Limb (tissue), 2 donors: ENCODE measurements at regions not wholly inside any gene's neighbourhood (a gene's known extent, or its start where the extent isn't known, plus 50 kb on each side); places are given as distances from the start of the nearest gene placed in this dataset.

Experiments used
- DNase-seq, 2 donors: peaks; one replicate each; pipeline ENCODE4 v3.0.0-alpha.2; 2016; ENCODE audit errors: extremely low spot score in 2 of 2

DNA sequence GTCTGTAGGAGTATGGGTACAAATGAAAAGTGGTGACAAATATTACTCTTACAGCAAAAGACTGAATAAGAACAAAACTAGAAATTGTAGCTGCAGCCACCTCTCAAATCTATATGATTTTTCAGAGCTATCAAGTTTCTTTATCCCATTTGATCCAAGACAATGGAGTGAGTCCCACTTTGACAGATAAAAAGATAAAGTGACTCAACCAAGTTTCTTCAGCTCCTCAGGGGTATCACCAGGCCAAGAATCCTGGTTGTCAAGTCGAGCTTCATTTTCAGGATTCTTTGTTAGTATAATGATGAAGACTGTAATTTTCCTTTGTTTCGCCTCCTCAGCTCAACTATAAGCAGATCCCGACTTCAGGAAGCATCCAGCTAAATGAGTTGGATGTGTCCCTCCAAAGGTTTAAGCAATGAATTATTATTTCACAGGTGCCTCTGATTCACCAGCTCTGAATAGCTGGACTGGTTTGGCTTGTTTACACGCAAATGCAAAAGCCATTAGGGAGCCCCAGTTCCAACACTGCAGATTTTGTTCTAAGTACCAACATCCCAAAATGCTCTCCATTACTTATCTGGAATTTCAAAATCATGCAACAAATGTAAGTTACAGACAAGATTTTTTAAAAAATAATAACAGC, 238.9 kb downstream of the MAFB start:
- no peak for DNase-seq

DNA sequence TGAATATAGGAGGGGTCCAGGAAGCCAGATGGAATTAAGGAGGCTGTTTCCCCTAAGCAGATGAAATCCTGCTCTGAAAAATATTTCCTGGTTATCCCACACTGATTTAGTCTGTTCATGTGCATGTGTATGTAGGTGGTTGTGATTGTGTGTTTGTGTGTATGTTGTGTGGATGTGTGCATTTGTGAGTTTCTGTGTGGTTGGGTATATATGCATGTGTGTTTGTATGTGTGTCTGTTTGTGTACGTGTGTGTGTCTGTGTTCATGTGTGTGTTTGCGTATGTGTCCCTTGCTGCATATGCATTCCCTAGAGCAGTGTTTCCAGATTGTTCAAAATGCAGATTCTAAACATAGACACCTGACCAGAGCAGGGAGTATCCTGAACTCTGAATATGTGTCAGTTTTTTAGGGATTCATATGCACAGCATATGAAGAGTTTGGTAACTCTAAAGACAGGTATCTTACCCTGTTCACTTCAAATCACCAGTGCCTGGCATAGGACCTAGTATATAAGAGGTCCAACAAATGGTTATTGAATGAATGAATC, 239.8 kb downstream of the MAFB start:
- DNase-seq: no peak

DNA sequence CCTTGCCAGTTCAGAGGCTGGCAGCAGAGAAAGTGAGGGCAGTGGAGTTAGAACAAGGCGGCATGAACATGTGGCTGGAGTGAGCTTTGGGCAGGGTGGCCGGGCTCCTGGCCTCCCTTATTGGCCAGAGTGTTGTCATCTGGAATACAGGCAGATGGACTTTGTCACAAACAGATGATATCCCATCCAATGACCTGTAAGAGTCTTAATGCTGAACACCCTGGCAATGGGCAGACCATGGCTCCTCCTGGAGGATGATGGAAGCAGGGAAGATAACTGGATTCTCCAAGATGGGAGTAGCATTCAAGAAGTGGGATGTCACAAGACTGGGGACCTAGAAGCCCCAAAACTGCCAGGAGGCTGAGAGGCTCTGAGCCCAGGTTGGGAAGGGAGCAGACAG, 242.1 kb downstream of the MAFB start:
- DNase-seq: no peak

DNA sequence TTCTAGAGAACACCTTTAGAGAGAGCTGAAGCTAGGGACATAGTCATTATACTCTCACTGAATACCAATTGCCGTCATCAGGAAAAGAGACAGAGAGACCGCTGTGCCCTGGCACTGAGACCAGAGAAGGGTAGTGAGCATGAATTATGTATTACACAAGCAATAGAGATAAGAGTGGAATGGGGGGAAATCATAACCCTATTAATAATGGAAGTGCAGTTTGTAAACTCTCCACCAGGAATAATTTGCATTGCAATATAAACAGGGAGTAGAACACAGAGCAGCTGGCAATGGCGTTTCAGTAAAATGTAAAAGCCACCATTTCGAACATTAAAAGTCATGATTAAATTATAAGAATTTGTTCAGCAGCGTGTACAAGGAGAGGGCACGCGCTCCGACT, 244.5 kb downstream of the MAFB start:
- no peak for DNase-seq

DNA sequence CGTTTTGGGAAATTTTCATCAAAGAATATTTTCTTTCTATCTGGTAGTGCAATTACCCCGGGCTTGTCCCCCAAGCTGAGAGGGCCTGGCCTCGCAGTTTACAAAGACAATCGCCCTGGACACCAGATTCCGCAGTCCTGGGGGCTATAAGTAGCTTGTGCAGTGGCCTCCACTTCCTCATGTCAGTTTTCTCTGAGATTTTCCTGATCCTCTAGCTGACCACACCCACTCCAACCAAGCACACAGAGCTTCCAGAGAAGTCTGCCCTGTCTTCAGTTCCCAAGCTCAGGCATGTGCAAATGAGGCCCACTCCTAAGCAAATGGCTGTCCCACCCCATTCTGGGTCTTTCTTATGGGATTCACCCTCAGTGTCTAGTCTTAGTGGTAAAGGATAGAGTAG, 245.3 kb downstream of the MAFB start:
- DNase-seq: no peak

DNA sequence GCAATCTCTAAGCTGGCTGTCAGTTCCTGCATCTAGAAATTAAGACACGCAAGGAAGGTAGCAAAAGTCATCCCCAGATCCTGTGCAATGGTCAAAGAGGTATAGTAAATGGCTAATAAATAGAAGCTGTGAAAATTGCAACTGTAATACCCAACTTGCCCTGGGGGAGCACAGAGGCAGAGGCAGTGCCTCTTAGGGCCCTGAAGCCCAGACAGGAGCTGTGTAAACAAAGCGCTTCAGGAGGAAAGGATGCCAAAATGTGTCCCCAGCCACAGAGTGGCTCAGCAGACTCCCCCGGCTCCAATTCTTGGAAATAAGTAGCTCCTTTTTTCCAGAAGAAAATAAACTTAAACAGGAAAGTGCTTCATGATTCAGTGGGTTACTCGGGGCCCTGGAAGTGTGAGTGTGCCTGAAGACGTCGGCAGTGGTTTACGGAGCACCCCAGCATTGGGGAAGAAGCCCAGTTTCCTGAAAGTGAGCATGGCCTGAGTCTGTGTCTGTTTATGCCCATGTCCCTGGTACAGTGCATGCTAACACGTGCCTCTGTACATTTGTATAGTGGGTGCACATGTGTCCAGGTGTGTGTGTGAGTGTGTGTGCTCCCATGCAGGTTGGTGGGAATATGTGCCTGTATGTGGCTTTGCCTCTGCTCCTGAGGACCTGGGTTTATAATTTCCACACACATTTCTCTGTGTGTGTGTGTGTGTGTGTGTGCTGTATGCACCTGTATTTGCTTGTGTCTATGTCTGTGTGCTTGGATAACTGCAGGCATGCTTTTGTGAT, 246.7 kb downstream of the MAFB start:
- DNase-seq: no peak

- no peak for DNase-seq
Observed at GRCh38 chr20:40441771-40442170, 247.3 kb downstream of the MAFB start.

DNA sequence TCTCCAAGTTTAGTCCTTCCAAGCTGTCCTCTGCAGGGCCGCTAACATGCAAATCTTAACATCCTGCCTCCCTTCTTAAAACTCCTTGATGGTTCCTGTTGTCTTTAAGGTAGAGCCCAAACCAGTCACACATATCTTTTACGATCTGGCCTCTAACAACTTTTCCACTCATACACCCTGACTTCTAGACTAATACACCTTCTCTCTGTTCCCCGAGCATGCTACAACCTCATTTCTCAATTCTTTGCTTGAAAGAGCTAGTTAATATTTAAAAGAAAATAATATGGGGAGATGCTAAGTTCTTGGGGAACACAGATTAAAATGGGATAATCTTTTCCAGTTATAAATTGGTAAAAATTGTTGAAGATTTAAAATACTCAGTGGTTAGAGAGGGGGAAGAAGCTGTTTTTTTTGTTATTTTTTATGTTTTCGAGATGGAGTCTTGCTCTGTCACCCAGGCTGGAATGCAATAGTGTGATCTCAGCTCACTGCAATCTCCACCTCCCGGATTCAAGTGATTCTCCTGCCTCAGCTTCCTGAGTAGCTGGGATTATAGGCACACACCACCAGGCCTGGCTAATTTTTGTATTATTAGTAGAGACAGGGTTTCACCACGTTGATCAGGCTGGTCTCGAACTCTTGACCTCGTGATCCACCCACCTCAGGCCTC, 250.7 kb downstream of the MAFB start:
- no peak for DNase-seq

DNA sequence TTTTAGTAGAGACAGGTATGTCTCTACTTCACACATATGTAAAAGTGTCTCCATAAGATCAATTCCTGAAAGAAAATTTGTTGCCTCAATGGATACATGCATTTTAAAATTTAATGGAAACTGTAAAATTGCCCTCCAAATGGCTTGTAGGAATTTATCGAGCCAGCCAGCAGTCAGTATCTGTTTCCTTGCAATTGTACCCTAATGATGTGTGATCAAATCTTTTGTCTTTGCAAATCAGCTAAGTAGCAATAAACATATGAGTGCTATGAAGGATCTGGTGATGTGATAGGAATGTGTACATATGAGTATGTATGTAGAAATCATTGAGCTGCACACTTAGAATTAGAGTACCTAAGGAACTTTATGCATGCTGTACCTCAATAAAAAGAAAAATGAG, 253.0 kb downstream of the MAFB start:
- DNase-seq: no peak

DNA sequence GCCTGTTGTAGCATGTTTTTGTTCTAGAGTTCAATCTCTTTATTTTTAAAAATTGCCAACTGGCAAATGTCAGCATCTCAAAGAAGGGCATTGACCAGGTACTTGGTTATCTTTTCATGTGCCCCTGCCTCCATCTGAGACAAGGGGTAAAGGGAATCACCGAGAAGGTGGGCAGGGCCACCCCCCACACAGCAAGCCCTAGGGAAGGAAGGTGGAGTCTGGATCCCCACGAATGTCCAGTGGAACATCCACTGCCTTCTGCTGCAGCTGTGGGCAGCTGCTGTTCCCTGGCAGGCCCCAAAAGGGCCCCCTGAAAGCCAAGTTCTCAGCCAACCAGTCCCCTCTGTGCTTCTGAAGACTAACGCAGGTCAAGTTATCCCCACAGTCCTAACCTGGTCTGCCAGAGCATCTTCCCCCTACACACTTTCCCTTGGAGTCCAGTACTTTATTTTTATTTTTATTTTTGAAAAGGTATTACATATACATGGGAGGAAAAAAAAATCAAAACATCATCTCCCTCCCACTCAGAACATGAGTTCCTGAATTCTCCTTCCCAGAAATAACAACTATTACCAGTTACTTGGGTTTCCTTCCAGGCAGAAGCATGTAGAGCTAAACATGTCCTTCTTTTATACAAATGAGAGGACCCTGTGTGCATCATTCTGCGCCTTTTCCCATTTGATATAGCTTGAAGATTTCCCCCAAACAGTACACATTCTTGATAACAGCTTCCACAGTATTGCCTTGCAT, 253.7 kb downstream of the MAFB start:
- no peak for DNase-seq

GRCh38 chr20:40434122-40434521, 254.9 kb downstream of the MAFB start:
- DNase-seq: no peak

GRCh38 chr20:40433341-40433861, 255.6 kb downstream of the MAFB start:
- no peak for DNase-seq

- DNase-seq: peak in 1 of 2 donors; percentile 18
Observed at GRCh38 chr20:40431611-40432010, 257.4 kb downstream of the MAFB start.

DNA sequence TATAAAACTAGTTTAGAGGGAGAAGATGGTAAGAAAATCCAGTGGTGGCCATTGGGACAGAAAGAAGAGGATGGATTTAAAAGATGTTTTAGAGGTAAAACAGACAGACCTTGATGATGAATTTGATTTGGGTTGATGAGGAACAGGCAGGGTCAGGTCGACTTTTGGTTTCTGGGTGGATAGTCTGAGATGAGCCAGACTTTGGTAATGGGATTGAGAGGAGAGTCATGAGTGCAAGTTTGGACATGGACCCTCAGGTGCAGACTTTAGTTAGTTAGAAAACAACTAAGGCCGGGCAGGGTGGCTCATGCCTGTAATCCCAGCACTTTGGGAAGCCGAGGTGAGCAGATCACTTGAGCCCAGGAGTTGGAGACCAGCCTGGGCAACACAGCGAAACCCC, 257.9 kb downstream of the MAFB start:
- DNase-seq: no peak

DNA sequence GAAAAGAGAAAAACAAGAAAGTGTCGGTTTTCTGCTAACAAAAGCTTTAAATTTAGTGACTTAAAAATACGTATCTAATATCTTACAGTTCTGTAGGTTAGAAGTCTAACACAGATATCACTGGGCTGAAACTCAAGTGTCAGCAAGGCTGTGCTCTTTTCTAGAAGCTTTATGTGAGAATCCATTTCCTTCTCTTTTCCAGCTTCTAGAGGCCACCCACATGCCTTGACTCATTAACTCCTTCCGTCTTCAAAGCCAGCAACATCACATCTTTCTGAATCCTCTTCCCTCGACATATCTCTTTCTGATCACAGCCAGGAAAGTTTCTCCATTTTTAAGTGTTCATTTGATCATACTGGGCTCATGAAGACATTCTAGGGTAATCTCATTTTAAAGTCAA, 262.0 kb downstream of the MAFB start:
- no peak for DNase-seq

DNA sequence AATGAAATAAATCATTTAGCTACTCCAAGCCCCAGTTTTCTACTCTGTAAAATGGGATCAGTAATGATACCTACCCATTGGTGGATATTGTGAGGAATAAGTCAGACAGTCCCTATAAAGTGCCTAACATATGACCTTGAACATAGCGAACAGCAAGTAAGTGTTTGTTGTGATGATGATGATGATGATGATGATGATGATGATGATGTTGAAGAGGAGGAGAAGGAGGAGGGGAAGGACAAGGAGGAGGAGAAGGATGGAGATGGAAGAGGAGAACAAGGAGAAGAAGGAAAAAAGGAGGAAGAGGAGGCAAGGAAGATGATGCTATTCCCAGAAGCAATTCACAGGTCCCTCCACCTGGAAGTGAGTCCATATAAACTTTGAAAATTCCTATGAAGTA, 264.3 kb downstream of the MAFB start:
- no peak for DNase-seq

DNA sequence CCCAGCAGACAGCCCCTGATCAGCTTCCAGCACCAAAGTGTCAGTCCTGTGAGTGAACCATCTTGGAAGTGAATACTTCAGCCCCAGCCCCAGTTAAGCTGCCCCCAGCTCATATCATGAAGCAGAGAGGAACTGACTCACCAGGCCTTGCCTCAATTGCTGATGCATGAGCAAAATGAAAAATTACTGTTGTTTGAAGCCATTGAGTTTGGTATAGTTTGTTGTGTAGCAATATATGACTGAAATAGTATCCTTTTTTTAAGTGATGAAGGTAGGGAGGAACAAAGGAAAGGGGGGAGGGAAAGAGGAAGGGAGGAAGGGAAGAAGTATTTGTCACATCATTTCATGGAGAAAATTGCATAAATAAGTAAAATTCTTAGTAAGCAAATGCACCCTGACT, 266.4 kb downstream of the MAFB start:
- DNase-seq: no peak

DNA sequence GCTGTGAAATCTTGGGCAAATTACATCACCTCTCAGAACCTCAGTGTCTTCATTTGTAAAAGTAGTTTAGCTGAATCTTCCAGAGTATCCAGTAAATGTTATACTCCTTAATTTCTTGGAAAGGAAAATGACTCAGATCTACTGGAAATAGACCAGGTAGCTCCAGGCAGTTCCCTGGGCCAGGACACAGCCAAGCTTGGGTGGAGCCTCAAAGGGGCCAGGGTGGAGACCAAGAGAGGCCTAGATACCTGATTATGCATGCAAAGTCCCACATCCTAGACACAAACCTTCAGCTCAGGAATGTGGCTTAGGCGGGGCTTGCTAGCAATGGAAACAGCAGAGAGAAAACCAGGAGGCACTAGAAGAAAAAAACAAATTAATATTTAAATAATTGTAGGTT, 272.8 kb downstream of the MAFB start:
- DNase-seq: no peak

- DNase-seq: no peak
Observed at GRCh38 chr20:40414843-40415615, 274.0 kb downstream of the MAFB start.

GRCh38 chr20:40410028-40410427, 279.0 kb downstream of the MAFB start:
- no peak for DNase-seq

DNA sequence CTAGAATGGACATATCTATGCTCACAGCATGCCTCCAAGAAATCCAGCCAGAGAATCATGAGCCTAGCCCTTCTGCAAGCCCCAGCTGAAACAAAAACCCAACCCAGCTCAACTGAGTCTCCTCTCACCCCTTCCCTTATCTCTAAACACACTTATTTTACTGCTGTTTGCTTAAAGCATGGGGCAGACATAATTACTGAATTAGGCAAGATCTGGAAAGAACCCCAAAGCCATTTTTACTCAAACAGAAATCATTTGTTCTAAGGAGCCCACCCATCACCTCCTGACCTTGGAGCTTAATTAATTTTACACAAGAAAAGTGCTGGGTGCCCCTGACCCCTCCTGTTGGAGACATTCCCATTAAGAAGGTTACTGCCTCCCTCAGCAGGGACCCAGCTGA, 291.6 kb downstream of the MAFB start:
- no peak for DNase-seq
